NCI-H345 (cell line): ENCODE measurements at regions not wholly inside any gene's neighbourhood (a gene's known extent, or its start where the extent isn't known, plus 50 kb on each side); places are given as distances from the start of the nearest gene placed in this dataset.
"Not testable (repeated sequence)": the region's sequence is repeated elsewhere in the genome, so short reads cannot be mapped to it uniquely, and the experiment has no call there.

Source experiments
- DNase-seq: peaks from one replicate; lab custom pipeline; 2025; lab: John Stamatoyannopoulos, UW

DNA sequence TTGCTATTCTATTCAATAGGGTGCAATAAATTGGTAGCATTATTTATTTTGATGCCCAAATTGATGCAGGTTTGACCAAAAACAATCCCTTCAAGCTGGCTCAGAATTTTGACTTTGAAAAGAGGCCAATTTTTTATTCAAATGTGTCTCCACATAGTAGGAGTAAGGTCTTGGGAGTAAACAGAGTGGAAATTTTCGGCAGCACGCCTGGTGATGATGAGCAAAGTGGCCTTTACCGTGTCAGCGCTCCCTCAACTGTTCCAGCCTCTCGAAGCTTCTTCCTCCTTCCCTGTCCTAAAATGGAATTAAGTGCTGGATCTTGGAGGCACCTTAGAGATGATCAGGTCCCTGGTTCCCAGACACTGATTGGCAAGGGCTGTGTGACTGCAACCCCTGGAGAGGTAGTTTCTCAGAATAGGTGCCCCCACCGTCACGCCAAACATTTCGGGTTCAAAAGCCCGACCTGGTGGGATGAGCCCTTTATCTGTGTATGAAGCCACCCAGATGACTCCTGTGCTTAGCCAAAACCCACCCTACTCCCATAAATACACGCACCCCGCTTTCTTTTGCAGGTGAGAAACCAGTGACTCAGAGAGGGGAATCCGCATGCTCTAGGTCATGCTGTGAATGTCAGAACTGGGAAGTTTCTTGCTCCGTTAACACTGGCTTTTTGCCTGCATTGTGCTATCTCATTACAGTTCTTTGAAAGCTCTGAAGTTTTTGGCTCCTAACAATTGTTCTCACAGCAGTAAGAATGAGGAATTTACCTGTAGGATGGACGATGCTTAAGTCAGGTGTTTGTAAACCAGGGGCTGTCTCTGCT is 89.1 kb downstream of the CRYGS start:
- DNase-seq: no peak

GRCh38 chr3:186453531-186453930 is 90.6 kb downstream of the CRYGS start:
- DNase-seq: no peak

- DNase-seq: no peak
Measured at GRCh38 chr3:186452517-186452916, 90.5 kb upstream of the DGKG start.

- DNase-seq: no peak
Measured at GRCh38 chr3:186451371-186451770, 89.3 kb upstream of the DGKG start.

DNA sequence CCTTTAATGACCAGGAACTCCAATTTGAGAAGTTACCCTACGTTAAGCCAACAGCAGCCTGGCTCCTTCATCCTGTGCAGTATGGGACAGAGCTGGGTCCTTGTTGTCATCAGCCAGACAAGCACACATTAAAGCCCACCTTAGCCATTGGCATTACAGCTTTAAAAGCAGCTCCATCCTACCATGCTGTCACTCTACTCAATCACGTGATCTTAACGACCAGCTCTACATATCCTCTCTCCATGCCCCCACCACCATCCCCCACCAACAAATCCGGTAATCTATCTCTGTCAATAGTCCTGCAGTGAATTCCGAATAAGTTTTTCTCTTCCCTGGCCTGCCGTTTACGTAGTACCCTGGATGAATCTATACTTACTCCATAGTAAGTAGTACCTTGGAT is 82.9 kb upstream of the DGKG start:
- no peak for DNase-seq

GRCh38 chr3:186444288-186444687 is 82.3 kb upstream of the DGKG start:
- DNase-seq: no peak

GRCh38 chr3:186442979-186443378 is 80.9 kb upstream of the DGKG start:
- not testable (repeated sequence) for DNase-seq

- no peak for DNase-seq
Measured at GRCh38 chr3:186442162-186442561, 80.1 kb upstream of the DGKG start.

DNA sequence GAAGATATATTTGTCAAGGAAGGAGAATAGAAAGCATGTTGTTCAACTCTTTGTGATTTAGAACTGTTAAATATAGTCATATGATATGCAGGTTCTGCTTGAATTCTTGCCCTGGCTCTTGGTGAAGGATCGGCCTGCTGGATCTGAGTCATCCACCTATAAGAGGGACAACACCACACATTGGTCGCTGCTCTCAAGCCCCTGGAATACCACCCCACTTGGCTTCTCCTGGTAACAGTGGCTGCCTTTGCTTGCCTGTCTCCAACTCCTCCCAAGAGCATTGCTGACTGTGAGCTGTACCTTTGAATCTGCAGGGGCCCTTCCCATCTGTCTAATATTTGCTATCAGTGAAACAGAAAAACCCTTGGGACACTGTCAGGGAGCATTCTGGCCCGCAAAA is 78.9 kb upstream of the DGKG start:
- DNase-seq: no peak

GRCh38 chr3:186439725-186440124 is 77.7 kb upstream of the DGKG start:
- no peak for DNase-seq

DNA sequence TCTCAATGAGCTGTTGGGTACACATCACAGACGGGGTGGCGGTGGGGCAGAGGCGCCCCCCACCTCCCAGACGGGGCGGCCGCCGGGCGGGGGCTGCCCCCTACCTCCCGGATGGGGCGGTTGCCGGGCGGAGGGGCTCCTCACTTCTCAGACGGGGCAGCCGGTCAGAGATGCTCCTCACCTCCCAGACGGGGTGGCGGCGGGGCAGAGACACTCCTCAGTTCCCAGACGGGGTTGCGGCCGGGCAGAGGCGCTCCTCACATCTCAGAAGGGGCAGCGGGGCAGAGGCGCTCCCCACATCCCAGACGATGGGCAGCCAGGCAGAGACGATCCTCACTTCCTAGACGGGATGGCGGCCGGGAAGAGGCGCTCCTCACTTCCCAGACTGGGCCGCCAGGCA is 73.3 kb upstream of the DGKG start:
- not testable (repeated sequence) for DNase-seq

DNA sequence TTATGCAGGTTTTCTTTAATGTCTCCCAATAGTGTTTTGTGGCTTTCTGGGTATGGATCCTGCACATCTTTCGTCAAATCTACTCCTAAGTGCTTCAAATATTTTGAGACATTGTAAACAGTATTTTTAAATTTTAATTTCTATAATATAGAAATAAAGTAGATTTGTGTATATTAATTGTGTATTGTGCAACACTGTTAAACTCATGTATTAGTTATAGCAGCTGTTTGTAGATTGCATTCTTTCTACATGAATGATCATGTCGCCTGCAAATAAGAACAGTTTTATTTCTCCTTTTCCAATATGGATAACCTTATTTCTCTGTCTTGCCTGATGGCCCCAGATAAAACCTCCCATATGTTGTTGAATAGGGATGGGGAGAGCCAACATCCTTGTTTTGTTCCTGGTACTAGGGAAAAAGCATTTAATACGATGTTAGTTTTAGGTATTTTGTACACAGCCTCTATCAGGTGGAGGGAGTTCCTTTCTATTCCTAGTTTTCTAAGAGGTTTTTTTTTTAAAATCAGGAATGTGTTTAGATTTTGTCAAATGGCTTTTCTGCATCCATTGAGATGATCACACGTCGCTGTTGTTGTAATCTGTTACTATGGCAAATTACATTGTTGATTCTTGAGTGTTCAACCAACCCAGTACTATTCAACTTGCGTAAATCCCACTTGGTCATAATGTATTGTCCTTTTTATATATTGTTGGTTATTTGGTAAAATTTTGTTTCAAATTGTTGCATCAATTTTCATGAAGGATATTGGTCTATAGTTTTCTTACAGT is 71.1 kb upstream of the DGKG start:
- no peak for DNase-seq

DNA sequence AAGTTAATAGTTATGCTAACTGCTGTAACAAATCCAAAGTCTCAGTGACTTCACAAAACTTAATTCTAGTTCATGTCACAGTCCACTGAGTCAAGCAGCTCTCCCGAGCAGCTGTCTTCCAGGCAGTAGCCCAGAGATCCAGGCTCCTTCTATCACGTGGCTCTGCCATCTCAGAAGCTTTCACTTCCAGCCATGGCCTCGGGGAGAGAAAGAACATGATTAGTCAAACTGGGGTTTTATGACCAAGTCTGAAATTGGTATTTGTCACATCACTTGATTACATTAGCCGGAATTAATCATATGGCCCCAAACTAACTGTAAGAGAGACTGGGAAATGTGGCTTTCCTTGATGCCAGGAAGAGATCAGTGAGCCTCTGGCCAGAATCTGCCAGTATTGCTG is 70.2 kb upstream of the DGKG start:
- no peak for DNase-seq

DNA sequence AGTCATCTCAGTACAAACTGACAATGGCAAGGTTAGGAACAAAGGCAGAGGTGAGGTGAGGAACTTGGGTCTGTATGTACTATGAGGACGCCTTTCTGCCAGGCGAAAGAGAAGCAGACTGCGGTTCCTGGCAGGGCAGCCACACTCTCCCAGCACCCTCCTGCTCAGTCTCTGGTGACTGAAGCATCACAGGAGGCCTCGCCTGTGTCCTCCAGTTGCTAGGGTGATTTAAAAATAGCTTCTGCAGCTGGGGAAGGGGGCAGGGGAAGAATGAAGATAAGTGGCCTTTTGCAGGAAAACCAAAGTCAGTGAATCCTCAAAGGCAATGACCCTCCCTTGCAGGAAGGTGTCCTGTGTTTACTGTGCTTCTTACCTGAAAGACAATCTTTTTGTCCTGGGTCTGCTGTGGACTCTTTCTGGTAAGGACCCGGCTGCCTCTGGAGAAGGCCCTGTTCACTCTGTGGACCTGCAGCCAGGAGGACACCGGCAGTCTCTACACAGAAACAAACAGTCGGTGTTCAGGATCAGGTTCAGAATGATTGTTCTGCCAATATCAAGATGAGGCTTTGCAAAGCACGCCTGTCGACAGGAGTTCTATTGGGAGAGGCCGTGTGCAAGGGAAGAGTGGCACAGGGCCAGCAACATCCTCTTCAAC is 65.7 kb upstream of the DGKG start:
- peak; percentile 85 for DNase-seq

- DNase-seq: no peak
Measured at GRCh38 chr3:186425788-186426730, 64.0 kb upstream of the DGKG start.

GRCh38 chr3:186421946-186422345 is 59.9 kb upstream of the DGKG start:
- no peak for DNase-seq

- no peak for DNase-seq
Measured at GRCh38 chr3:186418671-186419145, 56.7 kb upstream of the DGKG start.

- no peak for DNase-seq
Measured at GRCh38 chr3:186417791-186418190, 55.8 kb upstream of the DGKG start.

GRCh38 chr3:186414735-186415419 is 52.8 kb upstream of the DGKG start:
- DNase-seq: peak; percentile 24

GRCh38 chr3:186413615-186414415 is 51.8 kb upstream of the DGKG start:
- DNase-seq: peak; percentile 98
